ENCODE measurements at regions not wholly inside any gene's neighbourhood (a gene's known extent, or its start where the extent isn't known, plus 50 kb on each side); places are given as distances from the start of the nearest gene placed in this dataset.

- Histone ChIP-seq H3K27ac (ENCODE audit: low read depth, low read length) (no peak overlapping the region), H3K9ac (ENCODE audit: low read length) (no peak overlapping the region), H3K4me3 (replicated peaks in 1 of 2; ENCODE audit: low read depth in 1 of 2, low read length in 2 of 2) (no peak overlapping the region), H3K27me3 (ENCODE audit: insufficient read depth, low read length) (no peaks in the 10 kb centered on the region), H4K20me1 (ENCODE audit: insufficient read depth) (no peaks in the 10 kb centered on the region), H3K9me2 (ENCODE audit: insufficient read depth) (no peaks in the 10 kb centered on the region), H2AFZ (ENCODE audit: low read depth, low read length, poor library complexity, severe bottlenecking) (no peak overlapping the region), H3K79me2 (ENCODE audit: insufficient read depth, low read length) (no peaks in the 10 kb centered on the region), H3K9me3 (ENCODE audit: control insufficient read depth in 1 of 2, insufficient read depth in 1 of 2, low read depth in 1 of 2, low read length in 2 of 2) (no peaks in the 10 kb centered on the region), H3K36me3 (ENCODE audit: control insufficient read depth in 1 of 2, insufficient read depth in 2 of 2, low read length in 2 of 2) (no peaks in the 10 kb centered on the region), H3K4me1 (ENCODE audit: control insufficient read depth in 1 of 2, insufficient read depth in 2 of 2, low read length in 2 of 2) (no peaks in the 10 kb centered on the region), H3K4me2 (ENCODE audit: low read length) (no peak overlapping the region)
- TF ChIP-seq EZH2phosphoT487 (IDR thresholded peaks at IDR 0.05; ENCODE audit: borderline replicate concordance) (no peak), MAX (IDR thresholded peaks at IDR 0.05) (no peak), FOSL1 (IDR thresholded peaks at IDR 0.05; ENCODE audit: low read depth) (no peak), RAD21 (IDR thresholded peaks at IDR 0.05; ENCODE audit: low read depth) (no peak), CEBPB (IDR thresholded peaks at IDR 0.05; ENCODE audit: low read depth) (no peak), CTCF (IDR thresholded peaks at IDR 0.05 in 2 of 3, conservative IDR thresholded peaks at IDR 0.05 in 1 of 3; ENCODE audit: borderline replicate concordance in 1 of 3, insufficient read depth in 1 of 3, low read depth in 2 of 3, low read length in 2 of 3) (no peak), EZH2 (IDR thresholded peaks at IDR 0.05) (no peak), EGR1 (IDR thresholded peaks at IDR 0.05; ENCODE audit: low read depth) (no peak), JUND (IDR thresholded peaks at IDR 0.05) (no peak), CBX3 (IDR thresholded peaks at IDR 0.05; ENCODE audit: low read depth) (no peak), ELF1 (IDR thresholded peaks at IDR 0.05; ENCODE audit: borderline replicate concordance, low read depth) (no peak), ZFX (IDR thresholded peaks at IDR 0.05) (no peak), REST (IDR thresholded peaks at IDR 0.05; ENCODE audit: low read depth) (no peak), POLR2A (IDR thresholded peaks at IDR 0.05; ENCODE audit: borderline replicate concordance, extremely low read depth, insufficient read depth, insufficient read length) (no peak), SIN3A (IDR thresholded peaks at IDR 0.05; ENCODE audit: low read depth) (no peak), ZNF274 (IDR thresholded peaks at IDR 0.05; ENCODE audit: low read depth, low read length) (no peak)
- DNase-seq (ENCODE audit: low read depth, low spot score) (no peak), ATAC-seq (no peak)
- ChIA-PET POLR2A (no interaction called here), RAD21 (ENCODE audit: low non-redundant PET in 1 of 2, low total read pairs in 2 of 2, uncharacterized antibody in 2 of 2, unreplicated experiment in 2 of 2) (no interaction called here), CTCF (no interaction called here)
- BruUV-seq (replicated peaks) = no TSS peak
- intact Hi-C loops (cut with micrococcal nuclease) = no loop called here
These were observed 641.6 kb downstream of the METTL4 start for GRCh38 chr18:1929720-1930119.
